H4 (cell line): ENCODE measurements at regions not wholly inside any gene's neighbourhood (a gene's known extent, or its start where the extent isn't known, plus 50 kb on each side); places are given as distances from the start of the nearest gene placed in this dataset.
"Not testable (repeated sequence)": the region's sequence is repeated elsewhere in the genome, so short reads cannot be mapped to it uniquely, and the experiment has no call there.

Experiments
- DNase-seq: peaks from one replicate; pipeline ENCODE4 v3.0.0-alpha.2; 2015; ENCODE audit warnings: low spot score

DNA sequence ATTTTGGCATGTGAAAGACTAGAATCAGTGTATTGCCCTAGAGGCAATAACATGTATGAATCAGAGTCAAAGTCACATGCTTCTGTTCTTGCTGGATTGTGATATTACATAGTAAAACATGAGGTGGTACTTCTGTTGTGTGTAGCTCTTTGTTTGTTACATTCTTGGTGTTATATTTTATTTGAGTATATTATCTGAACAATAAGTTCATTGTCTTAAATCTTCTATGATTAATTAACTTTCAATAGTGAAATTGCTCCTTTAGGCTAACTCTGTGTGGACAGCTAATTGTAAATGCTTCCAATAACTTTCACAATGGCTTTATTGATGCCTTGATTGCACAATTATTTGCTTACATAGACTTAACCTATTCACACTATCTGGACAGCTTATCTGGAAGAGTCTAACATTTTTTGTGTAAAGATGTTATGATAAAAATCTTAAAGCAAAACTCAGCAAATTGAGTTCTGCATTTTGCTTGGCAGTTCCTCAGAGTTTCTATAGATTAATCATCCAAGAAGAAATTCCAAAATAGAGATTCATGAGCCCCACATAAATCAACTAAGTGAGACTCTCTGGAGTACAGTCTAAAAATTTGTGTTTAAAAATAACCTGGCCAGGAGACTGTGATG lies 239.6 kb upstream of the TUSC1 start:
- no peak for DNase-seq

DNA sequence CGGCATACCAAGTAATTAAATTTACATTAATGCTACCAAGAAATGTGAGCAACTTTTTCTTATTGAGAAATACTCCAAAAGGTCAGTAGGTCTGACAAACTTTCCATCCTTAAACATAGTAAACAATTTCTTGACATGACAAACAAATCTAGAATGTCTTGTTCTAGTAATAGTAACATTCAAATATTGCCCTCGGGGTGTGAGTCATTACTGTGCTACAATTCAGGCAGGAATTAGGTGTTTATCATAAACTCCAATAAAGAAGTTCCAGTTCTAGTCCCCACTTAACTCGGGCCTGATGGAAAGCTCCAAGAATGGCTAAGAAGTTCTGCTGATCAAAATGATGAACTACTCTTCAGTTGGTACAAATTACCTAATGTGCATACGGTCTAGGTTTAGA lies 235.6 kb upstream of the TUSC1 start:
- no peak for DNase-seq

DNA sequence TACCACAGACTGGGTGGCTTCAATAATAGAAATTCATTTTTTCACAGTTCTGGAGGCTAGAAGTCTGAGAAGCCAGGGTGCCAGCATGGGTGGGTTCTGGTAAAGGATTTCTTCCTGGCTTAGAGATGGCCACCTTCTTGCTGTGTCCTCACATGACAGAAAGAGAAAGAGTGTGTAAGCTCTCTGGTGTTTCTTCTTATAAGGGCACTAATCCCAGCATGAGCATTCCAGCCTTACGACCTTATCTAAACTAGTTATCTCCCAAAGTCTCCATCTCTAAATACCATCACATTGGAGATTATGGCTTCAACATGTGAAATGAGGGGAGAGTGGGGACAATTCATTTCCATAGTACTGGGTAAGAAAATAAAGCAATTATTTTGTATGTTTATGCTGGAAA lies 226.5 kb upstream of the TUSC1 start:
- DNase-seq: no peak

- DNase-seq: no peak
These were observed 213.3 kb upstream of the TUSC1 start for GRCh38 chr9:25891527-25891926.

- DNase-seq: no peak
These were observed 211.4 kb upstream of the TUSC1 start for GRCh38 chr9:25889661-25890060.

DNA sequence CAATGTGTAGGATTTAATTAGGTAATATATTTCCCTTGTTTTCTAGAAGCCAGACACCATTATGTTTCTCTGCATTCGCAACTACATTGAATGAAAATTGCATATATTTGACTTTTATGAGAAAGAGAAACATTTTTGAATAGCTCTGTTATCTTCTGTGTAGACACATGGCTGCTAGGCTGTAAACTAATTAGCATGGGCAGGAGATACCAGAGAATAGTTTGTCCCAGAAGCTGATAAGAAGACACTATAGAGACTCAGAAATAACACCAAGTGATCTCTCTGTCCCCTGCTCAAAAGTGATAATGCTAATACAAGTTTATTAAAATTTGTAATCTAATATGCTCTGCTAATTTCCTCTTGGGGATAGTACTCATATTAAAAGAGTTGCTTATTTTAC lies 198.0 kb upstream of the TUSC1 start:
- DNase-seq: no peak

GRCh38 chr9:25864509-25864908 lies 186.3 kb upstream of the TUSC1 start:
- DNase-seq: no peak

DNA sequence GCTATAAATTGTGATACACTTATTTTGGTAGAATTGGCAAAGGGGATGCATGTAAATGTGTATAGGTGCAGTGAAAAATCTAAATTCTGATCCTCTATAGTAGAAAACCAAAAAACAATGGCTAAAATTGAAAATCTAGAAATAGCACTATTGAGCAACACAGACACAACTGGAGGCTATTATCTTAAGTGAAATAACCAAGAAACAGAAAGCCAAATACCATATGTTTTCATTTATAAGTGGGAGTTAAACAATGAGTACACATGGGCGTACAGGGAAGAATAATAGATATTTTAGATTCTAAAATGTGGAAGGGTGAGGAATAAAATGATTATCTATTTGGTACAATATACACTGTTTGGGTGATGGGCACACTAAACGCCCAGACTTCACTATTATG lies 183.2 kb upstream of the TUSC1 start:
- no peak for DNase-seq

DNA sequence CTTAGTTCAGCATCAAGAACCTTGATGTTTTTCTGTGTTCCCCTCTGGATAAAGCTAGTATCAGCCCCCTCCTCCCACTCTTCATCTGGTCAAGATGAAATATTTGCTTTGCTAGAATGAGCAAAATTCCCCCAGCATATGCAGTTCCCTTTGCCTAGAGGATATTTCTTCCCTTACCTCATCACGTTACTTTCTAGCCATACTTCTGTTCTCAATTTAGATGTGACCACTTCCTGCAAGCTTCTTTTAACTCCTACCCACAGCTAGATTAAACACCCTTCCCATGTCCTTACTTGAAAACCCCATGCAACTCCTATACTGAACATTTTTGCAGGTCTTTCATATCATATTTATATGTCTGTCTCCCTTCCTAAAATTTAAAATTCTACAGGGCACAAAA lies 178.9 kb upstream of the TUSC1 start:
- DNase-seq: no peak

GRCh38 chr9:25850803-25851202 lies 172.6 kb upstream of the TUSC1 start:
- DNase-seq: no peak

DNA sequence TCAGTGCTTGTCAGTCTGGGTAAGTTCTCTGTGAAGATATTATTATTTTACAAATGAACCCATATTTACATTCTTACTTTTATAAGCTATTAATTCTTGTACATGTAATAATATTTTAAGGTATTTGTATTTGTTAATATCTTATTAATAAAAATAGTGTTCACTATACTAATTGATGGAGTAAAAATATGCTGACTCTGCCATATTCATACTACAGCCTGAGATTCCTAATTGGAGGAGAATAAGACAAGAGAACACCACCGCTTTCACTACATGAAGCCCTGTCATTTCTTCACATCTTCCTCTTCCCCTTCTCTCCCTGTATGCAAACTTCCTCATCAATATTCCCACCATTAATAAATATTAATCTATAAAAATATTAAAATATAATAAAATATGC lies 167.6 kb upstream of the TUSC1 start:
- no peak for DNase-seq

DNA sequence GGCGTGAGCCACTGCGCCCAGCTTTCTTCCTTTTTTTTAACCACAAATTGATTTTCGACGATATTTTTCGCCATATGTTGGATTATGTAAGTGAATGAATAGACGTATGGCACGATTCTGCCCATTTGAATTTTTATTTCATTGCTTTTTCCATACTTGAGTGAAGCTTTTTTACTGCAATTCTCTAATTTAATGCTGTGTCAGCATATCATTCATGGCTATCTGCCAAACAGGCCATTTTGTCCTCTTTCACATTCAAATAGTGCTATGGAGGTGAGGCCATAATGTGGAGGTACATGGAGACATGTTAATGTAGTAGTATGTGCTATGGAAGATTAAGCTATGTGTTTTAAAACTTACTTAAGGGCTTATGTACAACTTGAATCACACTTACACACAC lies 152.1 kb upstream of the TUSC1 start:
- no peak for DNase-seq

- DNase-seq: no peak
These were observed 149.4 kb upstream of the TUSC1 start for GRCh38 chr9:25827626-25828025.

DNA sequence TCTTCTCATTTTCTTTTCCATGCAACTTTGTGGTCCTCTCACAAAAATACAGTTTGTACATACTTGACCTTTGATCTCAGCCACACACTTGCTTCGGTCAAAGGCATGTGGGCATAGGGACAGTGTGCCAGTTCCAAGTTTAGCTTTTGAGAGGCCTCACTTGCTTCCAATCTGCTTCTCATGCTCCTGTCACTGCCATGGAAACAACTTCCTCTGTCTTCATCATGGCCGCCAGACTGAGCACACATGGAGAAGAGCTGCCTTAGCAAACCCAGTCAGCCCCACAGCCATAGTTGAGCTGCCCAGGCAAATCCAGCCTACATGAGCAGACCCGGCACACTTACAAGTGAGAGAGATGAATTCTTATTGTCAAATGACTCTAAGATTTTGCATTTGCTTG lies 138.2 kb upstream of the TUSC1 start:
- no peak for DNase-seq

DNA sequence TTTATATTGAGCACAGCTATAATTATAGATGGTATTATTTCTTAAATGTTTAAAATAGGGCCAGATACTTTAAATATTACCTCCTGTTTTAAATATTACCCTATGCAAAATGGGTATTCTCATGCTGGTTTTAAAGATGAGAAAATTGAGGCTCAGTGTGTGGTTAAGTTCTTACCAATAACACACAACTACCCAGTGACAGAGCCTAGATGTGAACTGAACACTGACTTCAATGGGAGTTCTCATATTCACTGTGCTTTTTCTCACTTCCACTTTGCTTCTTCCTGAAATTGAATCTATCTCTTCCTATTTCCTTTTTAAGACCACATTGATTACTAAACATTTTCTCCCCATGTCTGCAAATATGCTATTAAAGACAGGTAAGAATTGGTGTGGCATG lies 135.8 kb upstream of the TUSC1 start:
- DNase-seq: no peak

DNA sequence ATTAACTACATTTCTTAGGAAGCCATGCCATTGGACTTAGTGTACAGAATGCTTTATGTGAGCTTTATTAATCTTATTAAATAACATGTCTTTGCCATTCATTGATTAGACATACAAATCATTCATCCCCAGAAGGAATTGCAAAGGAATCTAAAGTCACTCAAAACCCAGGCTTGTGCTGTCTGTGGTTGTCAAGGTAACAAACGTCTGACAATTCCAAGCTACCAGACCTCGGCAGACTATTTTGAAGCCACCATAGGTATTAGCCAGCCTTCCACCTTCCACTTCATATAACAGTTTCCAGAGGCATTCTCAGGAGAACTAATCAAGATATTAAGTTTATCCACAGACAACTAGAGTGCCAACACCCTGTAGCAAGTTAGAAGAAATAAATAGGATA lies 135.2 kb upstream of the TUSC1 start:
- no peak for DNase-seq

DNA sequence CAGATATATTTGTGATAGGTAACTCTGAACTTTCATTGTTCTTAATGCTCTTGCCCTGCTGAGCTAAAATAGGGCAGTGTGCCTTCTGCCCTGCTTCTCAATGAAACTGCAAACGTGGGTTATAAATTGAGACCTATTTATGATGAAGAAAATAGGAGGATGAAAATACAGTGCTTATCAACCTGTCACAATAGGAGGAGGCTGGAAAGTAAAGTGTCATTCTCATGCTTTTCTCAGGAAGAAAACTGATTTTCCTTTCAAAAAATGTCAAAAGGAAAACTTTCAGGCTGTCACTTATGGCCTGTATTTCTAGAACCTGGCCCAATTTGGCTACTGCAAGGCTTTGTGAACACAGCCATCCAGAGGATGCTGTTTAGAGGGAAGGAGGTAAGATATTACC lies 130.3 kb upstream of the TUSC1 start:
- no peak for DNase-seq

GRCh38 chr9:25804856-25805255 lies 126.6 kb upstream of the TUSC1 start:
- no peak for DNase-seq

- DNase-seq: not testable (repeated sequence)
These were observed 123.7 kb upstream of the TUSC1 start for GRCh38 chr9:25801989-25802388.

- no peak for DNase-seq
These were observed 95.6 kb upstream of the TUSC1 start for GRCh38 chr9:25773805-25774204.

- no peak for DNase-seq
These were observed 77.7 kb upstream of the TUSC1 start for GRCh38 chr9:25755951-25756350.

DNA sequence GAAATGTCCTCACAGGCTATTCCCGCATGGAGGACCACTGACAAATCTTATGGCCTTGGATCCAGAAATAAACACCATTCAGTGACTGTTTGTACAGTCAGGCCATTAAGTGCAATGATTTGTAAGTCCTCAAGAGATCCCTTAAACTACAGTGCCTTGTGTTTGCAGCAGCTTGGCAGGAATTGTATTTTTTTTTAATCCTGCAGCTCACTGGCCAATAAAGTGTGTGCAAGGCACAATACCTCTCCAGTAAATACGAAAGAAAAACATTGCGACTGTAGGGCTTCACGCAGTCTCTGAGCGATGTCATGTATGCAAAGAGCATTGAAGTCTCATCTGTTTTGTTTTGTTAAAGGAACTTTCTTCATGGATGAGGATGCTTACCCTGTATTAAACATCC lies 74.2 kb upstream of the TUSC1 start:
- no peak for DNase-seq

- no peak for DNase-seq
These were observed 64.0 kb upstream of the TUSC1 start for GRCh38 chr9:25742256-25742655.

GRCh38 chr9:25733336-25733982 lies 55.2 kb upstream of the TUSC1 start:
- DNase-seq: no peak
